Ishikawa (cell line): ENCODE measurements at regions not wholly inside any gene's neighbourhood (a gene's known extent, or its start where the extent isn't known, plus 50 kb on each side); places are given as distances from the start of the nearest gene placed in this dataset.

Experiments used
- CEBPB ChIP-seq: IDR thresholded peaks from 2 replicates; pipeline ENCODE4 v1.6.1; 2012
- CREB1 ChIP-seq: IDR thresholded peaks from 2 replicates; pipeline ENCODE4 v1.6.1; 2012; ENCODE audit warnings: low read depth
- EGR1 ChIP-seq: IDR thresholded peaks from 2 replicates; pipeline ENCODE4 v1.6.1; 2012
- EP300 ChIP-seq: IDR thresholded peaks from 2 replicates; pipeline ENCODE4 v1.6.1; 2012; ENCODE audit warnings: borderline replicate concordance
- FOXM1 ChIP-seq: IDR thresholded peaks from 2 replicates; pipeline ENCODE4 v1.6.1; 2012; ENCODE audit warnings: low read depth, borderline replicate concordance
- MAX ChIP-seq: IDR thresholded peaks from 2 replicates; pipeline ENCODE4 v1.6.1; 2012
- NFIC ChIP-seq: IDR thresholded peaks from 2 replicates; pipeline ENCODE4 v1.6.1; 2012
- RAD21 ChIP-seq: IDR thresholded peaks from 2 replicates; pipeline ENCODE4 v1.6.1; 2012; ENCODE audit warnings: low read depth
- REST ChIP-seq: IDR thresholded peaks from 2 replicates; pipeline ENCODE4 v1.6.1; 2012; ENCODE audit warnings: low read depth, mild to moderate bottlenecking
- TAF1 ChIP-seq: IDR thresholded peaks from 2 replicates; pipeline ENCODE4 v1.6.1; 2012; ENCODE audit warnings: low read depth, mild to moderate bottlenecking
- TCF12 ChIP-seq: IDR thresholded peaks from 2 replicates; pipeline ENCODE4 v1.6.1; 2012; ENCODE audit warnings: low read depth
- TEAD4 ChIP-seq: IDR thresholded peaks from 2 replicates; pipeline ENCODE4 v1.6.1; 2012
- USF1 ChIP-seq: IDR thresholded peaks from 2 replicates; pipeline ENCODE4 v1.6.1; 2012
- YY1 ChIP-seq: IDR thresholded peaks from 2 replicates; pipeline ENCODE4 v1.6.1; 2012; ENCODE audit warnings: low read depth
- ZBTB7A ChIP-seq: IDR thresholded peaks from 2 replicates; pipeline ENCODE4 v1.6.1; 2012; ENCODE audit warnings: low read depth

- TF ChIP-seq TCF12 (no peak), MAX (no peak), REST (no peak), TAF1 (no peak), ZBTB7A (no peak), FOXM1 (no peak), NFIC (no peak), YY1 (no peak), CEBPB (no peak), EGR1 (no peak)
Measured at GRCh38 chr5:10857338-10857733, 96.3 kb upstream of the DAP start.

GRCh38 chr5:10856683-10857337 lies 95.8 kb upstream of the DAP start:
- TF ChIP-seq NFIC, result no peak
- TF ChIP-seq TCF12, result no peak
- TF ChIP-seq ZBTB7A, result no peak
- no peak for TF ChIP-seq TAF1
- TF ChIP-seq TEAD4, result no peak
- TF ChIP-seq CREB1, result no peak
- TF ChIP-seq FOXM1, result no peak
- no peak for TF ChIP-seq EGR1
- no peak for TF ChIP-seq RAD21
- no peak for TF ChIP-seq CEBPB
- no peak for TF ChIP-seq USF1
- no peak for TF ChIP-seq YY1
- TF ChIP-seq EP300, result no peak
- no peak for TF ChIP-seq REST
- no peak for TF ChIP-seq MAX

- no peak for TF ChIP-seq USF1
- TF ChIP-seq RAD21, result no peak
Measured at GRCh38 chr5:10856071-10856470, 95.0 kb upstream of the DAP start.

GRCh38 chr5:10854506-10855277 lies 93.7 kb upstream of the DAP start:
- no peak for TF ChIP-seq REST
- no peak for TF ChIP-seq TEAD4
- no peak for TF ChIP-seq EGR1
- TF ChIP-seq FOXM1, result no peak
- TF ChIP-seq TAF1, result no peak

GRCh38 chr5:10853154-10853553 lies 92.1 kb upstream of the DAP start:
- TF ChIP-seq YY1, result no peak
- no peak for TF ChIP-seq USF1
- TF ChIP-seq TAF1, result no peak
- TF ChIP-seq ZBTB7A, result no peak
- TF ChIP-seq MAX, result no peak
- TF ChIP-seq EGR1, result no peak
- TF ChIP-seq REST, result no peak
- TF ChIP-seq CREB1, result no peak
- TF ChIP-seq NFIC, result no peak
- TF ChIP-seq TEAD4, result no peak
- TF ChIP-seq TCF12, result no peak
